ENCODE measurements at regions not wholly inside any gene's neighbourhood (a gene's known extent, or its start where the extent isn't known, plus 50 kb on each side); places are given as distances from the start of the nearest gene placed in this dataset.

GRCh38 chr13:85565652-85566051 is 233.6 kb downstream of the SLITRK6 start:
- Histone ChIP-seq H3K27ac (ENCODE audit: low read depth, low read length, poor library complexity, severe bottlenecking) (no peak overlapping the region), H3F3A (ENCODE audit: insufficient read depth, low read length) (no peaks in the 10 kb centered on the region), H3K36me3 (ENCODE audit: insufficient read depth, low read length) (no peaks in the 10 kb centered on the region), H4K20me1 (ENCODE audit: insufficient read depth, low read length) (no peaks in the 10 kb centered on the region), H3K4me2 (ENCODE audit: low read length) (no peak overlapping the region), H3K9me3 (ENCODE audit: low read length) (no peaks in the 10 kb centered on the region), H3K4me3 (ENCODE audit: low read depth, low read length, poor library complexity, severe bottlenecking) (no peak overlapping the region), H3K27me3 (ENCODE audit: insufficient read depth, low read length) (no peaks in the 10 kb centered on the region), H3K9ac (ENCODE audit: low read length) (no peak overlapping the region), H3K4me1 (ENCODE audit: insufficient read depth, low read length, severe bottlenecking) (peaks cover 11% of the 10 kb centered on the region), H3K9me2 (ENCODE audit: low read depth, low read length) (no peaks in the 10 kb centered on the region), H3K79me2 (ENCODE audit: insufficient read depth, low read length) (no peaks in the 10 kb centered on the region), H2AFZ (ENCODE audit: low read length) (0 out of 2 replicates have a peak overlapping the region, but pooled peaks have one; percentile 56)
- TF ChIP-seq CTCF (IDR thresholded peaks at IDR 0.05; ENCODE audit: low read length) (no peak), EZH2 (IDR thresholded peaks at IDR 0.05; ENCODE audit: borderline replicate concordance, low read length) (no peak)

GRCh38 chr13:85564598-85564997 is 234.6 kb downstream of the SLITRK6 start:
- H3K4me3 ChIP-seq (ENCODE audit: low read depth, low read length, poor library complexity, severe bottlenecking) = no peak overlapping the region
- H4K20me1 ChIP-seq (ENCODE audit: insufficient read depth, low read length) = no peaks in the 10 kb centered on the region
- H3K9me2 ChIP-seq (ENCODE audit: low read depth, low read length) = no peaks in the 10 kb centered on the region
- TF ChIP-seq CTCF (IDR thresholded peaks at IDR 0.05; ENCODE audit: low read length) (no peak), EZH2 (IDR thresholded peaks at IDR 0.05; ENCODE audit: borderline replicate concordance, low read length) (no peak)
- no peaks in the 10 kb centered on the region for H3K9me3 ChIP-seq (ENCODE audit: low read length)
- no peaks in the 10 kb centered on the region for H3K79me2 ChIP-seq (ENCODE audit: insufficient read depth, low read length)
- no peak overlapping the region for H3K27ac ChIP-seq (ENCODE audit: low read depth, low read length, poor library complexity, severe bottlenecking)
- H3F3A ChIP-seq (ENCODE audit: insufficient read depth, low read length) = no peaks in the 10 kb centered on the region
- H3K9ac ChIP-seq (ENCODE audit: low read length) = no peak overlapping the region
- H2AFZ ChIP-seq (ENCODE audit: low read length) = no peak overlapping the region
- no peak overlapping the region for H3K4me2 ChIP-seq (ENCODE audit: low read length)
- H3K27me3 ChIP-seq (ENCODE audit: insufficient read depth, low read length) = no peaks in the 10 kb centered on the region
- no peaks in the 10 kb centered on the region for H3K36me3 ChIP-seq (ENCODE audit: insufficient read depth, low read length)
- peaks cover 11% of the 10 kb centered on the region for H3K4me1 ChIP-seq (ENCODE audit: insufficient read depth, low read length, severe bottlenecking)

GRCh38 chr13:85562282-85562681 is 236.9 kb downstream of the SLITRK6 start:
- Histone ChIP-seq H3K27ac (ENCODE audit: low read depth, low read length, poor library complexity, severe bottlenecking) (no peak overlapping the region), H3K4me2 (ENCODE audit: low read length) (no peak overlapping the region), H3K9me2 (ENCODE audit: low read depth, low read length) (no peaks in the 10 kb centered on the region), H4K20me1 (ENCODE audit: insufficient read depth, low read length) (no peaks in the 10 kb centered on the region), H2AFZ (ENCODE audit: low read length) (no peak overlapping the region), H3K4me3 (ENCODE audit: low read depth, low read length, poor library complexity, severe bottlenecking) (no peak overlapping the region), H3K79me2 (ENCODE audit: insufficient read depth, low read length) (no peaks in the 10 kb centered on the region), H3K4me1 (ENCODE audit: insufficient read depth, low read length, severe bottlenecking) (peaks cover 20% of the 10 kb centered on the region), H3F3A (ENCODE audit: insufficient read depth, low read length) (no peaks in the 10 kb centered on the region), H3K27me3 (ENCODE audit: insufficient read depth, low read length) (no peaks in the 10 kb centered on the region), H3K36me3 (ENCODE audit: insufficient read depth, low read length) (no peaks in the 10 kb centered on the region), H3K9me3 (ENCODE audit: low read length) (no peaks in the 10 kb centered on the region), H3K9ac (ENCODE audit: low read length) (no peak overlapping the region)
- TF ChIP-seq CTCF (IDR thresholded peaks at IDR 0.05; ENCODE audit: low read length) (no peak), EZH2 (IDR thresholded peaks at IDR 0.05; ENCODE audit: borderline replicate concordance, low read length) (no peak)
